ENCODE measurements at regions not wholly inside any gene's neighbourhood (a gene's known extent, or its start where the extent isn't known, plus 50 kb on each side); places are given as distances from the start of the nearest gene placed in this dataset.

- Histone ChIP-seq H3K4me2 (no peak overlapping the region), H3K27me3 (ENCODE audit: insufficient read depth) (no peaks in the 10 kb centered on the region), H3K9ac (no peak overlapping the region), H3K4me1 (ENCODE audit: control insufficient read depth in 1 of 2, insufficient read depth in 2 of 2, low read depth in 1 of 2, low read length in 1 of 2) (peaks cover 34 to 82% of the 10 kb centered on the region in 2 experiments), H3F3A (replicated peaks; ENCODE audit: insufficient read depth) (peaks cover 17% of the 10 kb centered on the region), H2AFZ (ENCODE audit: low read depth) (no peak overlapping the region), H3K79me2 (ENCODE audit: insufficient read depth) (no peaks in the 10 kb centered on the region), H3K9me3 (no peaks in the 10 kb centered on the region), H3K9me2 (no peaks in the 10 kb centered on the region), H4K20me1 (ENCODE audit: insufficient read depth) (no peaks in the 10 kb centered on the region), H3K4me3 (ENCODE audit: low read depth in 2 of 2, low read length in 1 of 2) (no peak overlapping the region), H3K36me3 (replicated peaks in 1 of 2; ENCODE audit: control insufficient read depth in 1 of 2, insufficient read depth in 2 of 2, low read length in 1 of 2) (no peaks in the 10 kb centered on the region), H3K27ac (ENCODE audit: low read depth in 2 of 2, low read length in 1 of 2) (no peak overlapping the region; a peak in 1 of 4 replicates)
- CTCF ChIA-PET = interaction anchor here (0.6 to 1.5 kb wide), 6 partner anchors 99 to 921 kb away, joined by 3 to 6 read pairs (median 4); partner anchors contain the start of gene ZMIZ1
- DNase-seq = no peak
- 96% methylated on average over 8 of the region's 9 CpGs for WGBS (ENCODE audit: low lambda C conversion rate)
- TF ChIP-seq EP300 (IDR thresholded peaks at IDR 0.05; ENCODE audit: borderline replicate concordance in 1 of 2, low read depth in 1 of 2, low read length in 1 of 2) (no peak), ELF1 (IDR thresholded peaks at IDR 0.05) (no peak), YY1 (IDR thresholded peaks at IDR 0.05; ENCODE audit: low read depth) (no peak), IRF3 (IDR thresholded peaks at IDR 0.05; ENCODE audit: low read depth, low read length) (no peak), NRF1 (IDR thresholded peaks at IDR 0.05; ENCODE audit: low read depth, low read length) (no peak), TAF1 (IDR thresholded peaks at IDR 0.05; ENCODE audit: borderline replicate concordance, low read depth, low read length) (no peak), FOSL2 (IDR thresholded peaks at IDR 0.05; ENCODE audit: borderline replicate concordance, low read depth) (no peak), USF2 (IDR thresholded peaks at IDR 0.05; ENCODE audit: borderline replicate concordance, low read depth, low read length) (no peak), GATA2 (CRISPR knock-in tag; IDR thresholded peaks at IDR 0.05) (no peak), RXRA (IDR thresholded peaks at IDR 0.05; ENCODE audit: borderline replicate concordance, low read depth) (no peak), POLR2AphosphoS5 (IDR thresholded peaks at IDR 0.05; ENCODE audit: low read depth, low read length) (no peak)
- POLR2A ChIA-PET = interaction anchor here (1.4 kb wide), 1 partner anchor 60 kb away, joined by 4 read pairs; no protein-coding TSS in a partner anchor
These were observed 100.3 kb upstream of the ZMIZ1 start for GRCh38 chr10:78968300-78968942.

- ChIA-PET CTCF (interaction anchor here (0.6 to 1.5 kb wide), 5 partner anchors 98 to 922 kb away, joined by 3 to 6 read pairs (median 4); partner anchors contain the start of gene ZMIZ1), POLR2A (interaction anchor here (1.4 kb wide), 1 partner anchor 59 kb away, joined by 4 read pairs; no protein-coding TSS in a partner anchor)
- Histone ChIP-seq H3K9ac (no peak overlapping the region), H3K4me2 (no peak overlapping the region), H3K9me2 (no peaks in the 10 kb centered on the region), H3K9me3 (no peaks in the 10 kb centered on the region), H3K27me3 (ENCODE audit: insufficient read depth) (no peaks in the 10 kb centered on the region), H3K36me3 (replicated peaks in 1 of 2; ENCODE audit: control insufficient read depth in 1 of 2, insufficient read depth in 2 of 2, low read length in 1 of 2) (no peaks in the 10 kb centered on the region), H3K79me2 (ENCODE audit: insufficient read depth) (no peaks in the 10 kb centered on the region), H3F3A (replicated peaks; ENCODE audit: insufficient read depth) (peaks cover 18% of the 10 kb centered on the region), H4K20me1 (ENCODE audit: insufficient read depth) (no peaks in the 10 kb centered on the region), H3K27ac (ENCODE audit: low read depth in 2 of 2, low read length in 1 of 2) (no peak overlapping the region; a peak in 1 of 4 replicates), H3K4me3 (ENCODE audit: low read depth in 2 of 2, low read length in 1 of 2) (no peak overlapping the region), H2AFZ (ENCODE audit: low read depth) (no peak overlapping the region), H3K4me1 (ENCODE audit: control insufficient read depth in 1 of 2, insufficient read depth in 2 of 2, low read depth in 1 of 2, low read length in 1 of 2) (peaks cover 34 to 77% of the 10 kb centered on the region in 2 experiments)
- 100% methylated on average over 3 of the region's 3 CpGs for WGBS (ENCODE audit: low lambda C conversion rate)
- DNase-seq = no peak
- no peak for TF ChIP-seq NRF1 (IDR thresholded peaks at IDR 0.05; ENCODE audit: low read depth, low read length)
- no peak for TF ChIP-seq FOSL2 (IDR thresholded peaks at IDR 0.05; ENCODE audit: borderline replicate concordance, low read depth)
- TF ChIP-seq REST (IDR thresholded peaks at IDR 0.05; ENCODE audit: low read depth, low read length) = no peak
- no peak for TF ChIP-seq MEF2A (IDR thresholded peaks at IDR 0.05; ENCODE audit: borderline replicate concordance, low read depth)
- no peak for TF ChIP-seq NFIC (IDR thresholded peaks at IDR 0.05; ENCODE audit: borderline replicate concordance)
- no peak for TF ChIP-seq RCOR1 (IDR thresholded peaks at IDR 0.05; ENCODE audit: low read length)
- no peak for TF ChIP-seq EP300 (IDR thresholded peaks at IDR 0.05; ENCODE audit: borderline replicate concordance in 1 of 2, low read depth in 1 of 2, low read length in 1 of 2)
- TF ChIP-seq GABPA (IDR thresholded peaks at IDR 0.05; ENCODE audit: low read depth) = no peak
- no peak for TF ChIP-seq FOXJ3 (CRISPR knock-in tag; IDR thresholded peaks at IDR 0.05)
- no peak for TF ChIP-seq CTCF (IDR thresholded peaks at IDR 0.05)
These were observed 99.8 kb upstream of the ZMIZ1 start for GRCh38 chr10:78968943-78969342.
